Left ventricle myocardium inferior (tissue), 1 donor: ENCODE measurements at regions not wholly inside any gene's neighbourhood (a gene's known extent, or its start where the extent isn't known, plus 50 kb on each side); places are given as distances from the start of the nearest gene placed in this dataset.

Source experiments
- DNase-seq: peaks from one replicate; pipeline ENCODE4 v3.0.0-alpha.2; 2020
- H3K27ac ChIP-seq: fragments of 200-600 bp; replicated peaks from 2 replicates; pipeline ENCODE4 v1.8.0; 2021
- H3K27me3 ChIP-seq: fragments of 200-600 bp; 2 replicates; pipeline ENCODE4 v1.8.0; 2021; ENCODE audit warnings: low read depth
- H3K36me3 ChIP-seq: fragments of 200-600 bp; 2 replicates; pipeline ENCODE4 v1.8.0; 2021
- H3K4me1 ChIP-seq: fragments of 200-600 bp; 2 replicates; pipeline ENCODE4 v1.8.0; 2021
- H3K4me3 ChIP-seq: fragments of 200-600 bp; 2 replicates; pipeline ENCODE4 v1.8.0; 2021; ENCODE audit warnings: mild to moderate bottlenecking, moderate library complexity
- H3K9me3 ChIP-seq: fragments of 200-600 bp; replicated peaks from 2 replicates; pipeline ENCODE4 v1.8.0; 2021
- CTCF ChIP-seq: fragments of 200-600 bp; IDR thresholded peaks from 2 replicates; pipeline ENCODE4 v1.8.0; 2021; ENCODE audit warnings: antibody characterized with exemption, mild to moderate bottlenecking, borderline replicate concordance
- intact Hi-C: fragments of 100-400 bp; cut with micrococcal nuclease; formaldehyde crosslinking; loops from one replicate; pipeline ENCODE4 v1.11.0; 2022
- donor health status: DM: no; HTN: yes; CAD: no; lungs with severe emphysema.

- Histone ChIP-seq H3K27me3 (no peaks in the 10 kb centered on the region), H3K4me1 (no peaks in the 10 kb centered on the region), H3K36me3 (no peaks in the 10 kb centered on the region), H3K27ac (no peak overlapping the region), H3K4me3 (no peak overlapping the region), H3K9me3 (peaks cover 9% of the 10 kb centered on the region)
- DNase-seq = no peak
- no peak for TF ChIP-seq CTCF
- intact Hi-C loops = no loop called here
Measured at GRCh38 chr4:176843710-176844109, 51.0 kb upstream of the VEGFC start.

- intact Hi-C loops = no loop called here
Measured at GRCh38 chr4:176844448-176844847, 51.7 kb upstream of the VEGFC start.

GRCh38 chr4:176845636-176846035, 52.9 kb upstream of the VEGFC start:
- no peak for TF ChIP-seq CTCF
- intact Hi-C loops = no loop called here
- no peaks in the 10 kb centered on the region for H3K4me1 ChIP-seq

More at GRCh38 chr4:176844448-176844847, 51.7 kb upstream of the VEGFC start:
- Histone ChIP-seq H3K27ac (no peak overlapping the region), H3K9me3 (peaks cover 9% of the 10 kb centered on the region), H3K36me3 (no peaks in the 10 kb centered on the region), H3K27me3 (no peaks in the 10 kb centered on the region), H3K4me3 (no peak overlapping the region), H3K4me1 (no peaks in the 10 kb centered on the region)
- no peak for DNase-seq
- no peak for TF ChIP-seq CTCF

GRCh38 chr4:176849076-176849475, 56.4 kb upstream of the VEGFC start:
- no peak overlapping the region for H3K4me3 ChIP-seq
- intact Hi-C loops = no loop called here

More at GRCh38 chr4:176845636-176846035, 52.9 kb upstream of the VEGFC start:
- Histone ChIP-seq H3K27me3 (no peaks in the 10 kb centered on the region), H3K36me3 (no peaks in the 10 kb centered on the region), H3K27ac (no peak overlapping the region), H3K9me3 (peaks cover 9% of the 10 kb centered on the region), H3K4me3 (no peak overlapping the region)
- DNase-seq = no peak

GRCh38 chr4:176850436-176850835, 57.7 kb upstream of the VEGFC start:
- TF ChIP-seq CTCF = no peak
- intact Hi-C loops = no loop called here
- H3K9me3 ChIP-seq = peaks cover 14% of the 10 kb centered on the region
- H3K27me3 ChIP-seq = no peaks in the 10 kb centered on the region
- DNase-seq = no peak
- H3K27ac ChIP-seq = no peak overlapping the region
- no peak overlapping the region for H3K4me3 ChIP-seq
- H3K36me3 ChIP-seq = no peaks in the 10 kb centered on the region
- no peaks in the 10 kb centered on the region for H3K4me1 ChIP-seq

More at GRCh38 chr4:176849076-176849475, 56.4 kb upstream of the VEGFC start:
- no peaks in the 10 kb centered on the region for H3K36me3 ChIP-seq
- H3K9me3 ChIP-seq = peaks cover 18% of the 10 kb centered on the region
- H3K27me3 ChIP-seq = no peaks in the 10 kb centered on the region
- no peak overlapping the region for H3K27ac ChIP-seq
- no peak for TF ChIP-seq CTCF
- DNase-seq = no peak
- H3K4me1 ChIP-seq = no peaks in the 10 kb centered on the region

GRCh38 chr4:176856421-176856820, 63.7 kb upstream of the VEGFC start:
- Histone ChIP-seq H3K9me3 (peaks cover 9% of the 10 kb centered on the region), H3K27me3 (no peaks in the 10 kb centered on the region), H3K4me1 (no peaks in the 10 kb centered on the region), H3K4me3 (no peak overlapping the region), H3K27ac (no peak overlapping the region), H3K36me3 (no peaks in the 10 kb centered on the region)
- no peak for TF ChIP-seq CTCF
- intact Hi-C loops = no loop called here
- no peak for DNase-seq
